Adrenal gland (tissue), 9 donors: ENCODE measurements at regions not wholly inside any gene's neighbourhood (a gene's known extent, or its start where the extent isn't known, plus 50 kb on each side); places are given as distances from the start of the nearest gene placed in this dataset.
"Not testable (repeated sequence)": the region's sequence is repeated elsewhere in the genome, so short reads cannot be mapped to it uniquely, and the experiment has no call there.

ENCODE experiments used
- DNase-seq, 7 donors: peaks; one replicate each; pipeline ENCODE4 v3.0.0-alpha.2; 2019 to 2020
- H3K27ac ChIP-seq, 5 donors: fragments of 200-600 bp; sonication (generic) in 4 of 5; 1 replicate in 3 of 5; 2 replicates in 2 of 5; pipeline versions ENCODE4 v1.5.1 to v1.8.0; 2016 to 2020; ENCODE audit warnings: mild to moderate bottlenecking in 1 of 5
- H3K27me3 ChIP-seq: fragments of 200-600 bp; 2 replicates; pipeline ENCODE4 v1.8.0; 2021
- H3K36me3 ChIP-seq, 2 donors: fragments of 200-600 bp; replicated peaks in 1 of 2; 1 replicate in 1 of 2; 2 replicates in 1 of 2; pipeline versions ENCODE4 v1.5.1 to v1.8.0; 2018 to 2022
- H3K4me1 ChIP-seq, 2 donors: fragments of 200-600 bp; replicated peaks in 1 of 2; 1 replicate in 1 of 2; 2 replicates in 1 of 2; pipeline versions ENCODE4 v1.5.1 to v1.8.0; 2018 to 2021
- H3K4me3 ChIP-seq, 4 donors: fragments of 200-600 bp; sonication (generic) in 3 of 4; one replicate each; pipeline ENCODE4 v1.5.1; 2016 to 2018
- H3K9me3 ChIP-seq, 3 donors: fragments of 200-600 bp; sonication (generic) in 1 of 3; replicated peaks in 1 of 3; 1 replicate in 2 of 3; 2 replicates in 1 of 3; pipeline versions ENCODE4 v1.5.1 to v1.8.0; 2016 to 2021
- POLR2A ChIP-seq, 2 donors: fragments of 450-650 bp; IDR thresholded peaks; one replicate each; pipeline ENCODE4 v1.6.1; 2017; ENCODE audit warnings: antibody characterized with exemption in 2 of 2, mild to moderate bottlenecking in 2 of 2, moderate library complexity in 1 of 2
- WGBS, 4 donors: extraction: QIAGEN DNeasy Blood & Tissue Kit in 2 of 4; methylation state at CpG; one replicate each; pipeline versions ENCODE4 v1.1.5 to v1.1.7; 2013 to 2017; 5-methylcytosine and 5-hydroxymethylcytosine counted together
- intact Hi-C, 2 donors: fragments of 100-400 bp; cut with DNase I; formaldehyde crosslinking; loops; one replicate each; pipeline versions ENCODE4 v1.14.1 to v1.15.0; 2022 to 2023
- TF ChIP-seq, protein P1 (sequence below), 6 experiments: fragments of 450-650 bp in 4 of 6; fragments of 200-600 bp in 2 of 6; sonication (generic) in 1 of 6; IDR thresholded peaks; 1 replicate in 5 of 6; 2 replicates in 1 of 6; pipeline versions ENCODE4 v1.5.1 to v1.8.0; 2016 to 2021; ENCODE audit warnings: antibody characterized with exemption in 6 of 6, mild to moderate bottlenecking in 2 of 6, moderate library complexity in 1 of 6
- donor health status: healthy with polysubstance abuse.
- donor health status: Bipolar disorder and iron deficiency.
- donor health status: DM: yes; HTN: yes; CAD: no.
- donor health status: DM: no; HTN: no; CAD: no.
- donor health status: DM: no; HTN: no; CAD: no.

DNA sequence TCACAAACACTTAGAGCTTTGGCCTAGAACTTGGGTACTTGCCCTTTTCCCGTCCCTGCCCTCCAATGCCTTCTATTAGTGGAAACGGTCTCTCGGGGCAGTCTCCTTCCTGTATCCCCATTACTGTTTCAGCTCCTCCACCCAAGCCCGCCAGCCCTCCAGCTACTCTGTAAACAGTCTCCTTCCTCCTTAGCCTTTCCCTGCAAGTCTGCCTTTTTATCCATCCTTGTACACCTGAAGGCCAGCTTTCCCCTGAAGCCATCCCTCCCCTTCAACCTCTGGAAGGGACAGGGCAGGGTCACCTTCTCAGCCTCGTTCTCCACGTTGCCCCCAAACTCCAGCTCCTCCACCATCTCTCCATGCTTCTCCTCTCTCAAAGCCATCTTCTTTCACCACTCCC lies 108.1 kb upstream of the ZNF746 start:
- Histone ChIP-seq H3K27me3 (no peaks in the 10 kb centered on the region), H3K4me1 (peaks cover 0 to 2% of the 10 kb centered on the region in 2 donors), H3K4me3 (no peak overlapping the region), H3K9me3 (no peaks in the 10 kb centered on the region), H3K27ac (no peak overlapping the region), H3K36me3 (peaks cover 0 to 49% of the 10 kb centered on the region in 2 donors)
- intact Hi-C loops, result no loop called here
- DNase-seq, result no peak
- 88 to 93% (median 91%) methylated on average over 6 of the region's 6 CpGs for WGBS, 4 donors
- TF ChIP-seq, protein P1, sequence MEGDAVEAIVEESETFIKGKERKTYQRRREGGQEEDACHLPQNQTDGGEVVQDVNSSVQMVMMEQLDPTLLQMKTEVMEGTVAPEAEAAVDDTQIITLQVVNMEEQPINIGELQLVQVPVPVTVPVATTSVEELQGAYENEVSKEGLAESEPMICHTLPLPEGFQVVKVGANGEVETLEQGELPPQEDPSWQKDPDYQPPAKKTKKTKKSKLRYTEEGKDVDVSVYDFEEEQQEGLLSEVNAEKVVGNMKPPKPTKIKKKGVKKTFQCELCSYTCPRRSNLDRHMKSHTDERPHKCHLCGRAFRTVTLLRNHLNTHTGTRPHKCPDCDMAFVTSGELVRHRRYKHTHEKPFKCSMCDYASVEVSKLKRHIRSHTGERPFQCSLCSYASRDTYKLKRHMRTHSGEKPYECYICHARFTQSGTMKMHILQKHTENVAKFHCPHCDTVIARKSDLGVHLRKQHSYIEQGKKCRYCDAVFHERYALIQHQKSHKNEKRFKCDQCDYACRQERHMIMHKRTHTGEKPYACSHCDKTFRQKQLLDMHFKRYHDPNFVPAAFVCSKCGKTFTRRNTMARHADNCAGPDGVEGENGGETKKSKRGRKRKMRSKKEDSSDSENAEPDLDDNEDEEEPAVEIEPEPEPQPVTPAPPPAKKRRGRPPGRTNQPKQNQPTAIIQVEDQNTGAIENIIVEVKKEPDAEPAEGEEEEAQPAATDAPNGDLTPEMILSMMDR (IDR thresholded peaks at IDR 0.05), result no peak
- TF ChIP-seq POLR2A (IDR thresholded peaks at IDR 0.05), result no peak

DNA sequence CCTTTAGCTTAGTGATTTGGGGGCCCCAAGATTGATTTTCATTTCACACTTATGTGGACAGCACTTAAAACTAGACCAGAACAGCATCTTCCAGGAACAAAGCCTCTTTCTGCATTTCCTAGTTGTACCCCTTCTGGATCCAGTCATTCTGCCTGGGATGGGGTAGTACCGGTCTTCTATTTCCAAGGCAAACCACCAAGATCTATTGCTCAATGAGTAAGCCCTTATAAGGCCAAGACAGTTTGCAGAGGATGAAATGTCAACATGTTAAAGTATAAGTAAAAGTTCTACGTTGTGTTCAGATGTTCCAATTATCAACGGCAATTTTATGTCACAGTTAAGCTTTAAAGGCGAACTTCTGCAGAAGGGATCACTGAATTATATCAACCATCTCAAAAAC lies 106.9 kb upstream of the ZNF746 start:
- no peaks in the 10 kb centered on the region for H3K4me1 ChIP-seq

DNA sequence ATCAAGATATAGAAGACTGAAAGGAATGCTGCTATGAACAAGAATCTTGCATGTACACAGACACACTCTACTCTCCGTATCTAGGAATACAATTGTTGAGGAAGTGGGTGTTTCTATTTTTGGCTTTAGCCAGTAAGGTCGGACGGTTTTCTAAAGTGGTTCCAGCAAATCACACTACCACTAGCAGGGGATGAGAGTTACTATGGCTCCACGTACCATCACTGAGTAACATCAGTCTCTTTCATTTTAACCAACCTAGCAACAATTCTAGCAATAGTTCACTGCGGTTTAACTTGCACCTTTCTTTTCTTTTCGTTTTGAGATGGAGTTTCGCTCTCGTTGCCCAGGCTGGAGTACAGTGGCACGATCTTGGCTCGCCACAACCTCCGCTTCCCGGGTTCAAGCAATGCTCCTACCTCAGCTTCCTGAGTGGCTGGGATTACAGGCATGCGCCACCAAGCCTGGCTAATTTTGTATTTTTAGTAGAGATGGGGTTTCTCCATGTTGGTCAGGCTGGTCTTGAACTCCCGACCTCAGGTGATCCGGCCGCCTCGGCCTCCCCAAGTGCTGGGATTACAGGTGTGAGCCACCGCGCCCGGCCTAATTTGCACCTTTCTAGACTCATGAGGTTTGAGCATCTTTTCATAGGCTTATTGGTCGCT lies 103.2 kb upstream of the ZNF746 start:
- WGBS, 4 donors, result 83 to 91% (median 87%) methylated on average over 20 to 21 of the region's 21 CpGs
- peaks cover 0 to 18% of the 10 kb centered on the region in 2 donors for H3K36me3 ChIP-seq
- DNase-seq, H3K9me3 ChIP-seq, H3K27me3 ChIP-seq, intact Hi-C loops, H3K4me1 ChIP-seq, H3K4me3 ChIP-seq, H3K27ac ChIP-seq: not testable (repeated sequence)

More for the DNA sequence above, 106.9 kb upstream of the ZNF746 start:
- TF ChIP-seq POLR2A (IDR thresholded peaks at IDR 0.05), result no peak
- TF ChIP-seq, protein P1 (IDR thresholded peaks at IDR 0.05), result no peak
- no peaks in the 10 kb centered on the region for H3K27me3 ChIP-seq
- DNase-seq, result no peak
- intact Hi-C loops, result no loop called here
- H3K9me3 ChIP-seq, result no peaks in the 10 kb centered on the region
- no peak overlapping the region for H3K4me3 ChIP-seq
- peaks cover 0 to 37% of the 10 kb centered on the region in 2 donors for H3K36me3 ChIP-seq
- WGBS, 4 donors, result 84 to 90% (median 88%) methylated on average over 4 of the region's 4 CpGs
- no peak overlapping the region for H3K27ac ChIP-seq

DNA sequence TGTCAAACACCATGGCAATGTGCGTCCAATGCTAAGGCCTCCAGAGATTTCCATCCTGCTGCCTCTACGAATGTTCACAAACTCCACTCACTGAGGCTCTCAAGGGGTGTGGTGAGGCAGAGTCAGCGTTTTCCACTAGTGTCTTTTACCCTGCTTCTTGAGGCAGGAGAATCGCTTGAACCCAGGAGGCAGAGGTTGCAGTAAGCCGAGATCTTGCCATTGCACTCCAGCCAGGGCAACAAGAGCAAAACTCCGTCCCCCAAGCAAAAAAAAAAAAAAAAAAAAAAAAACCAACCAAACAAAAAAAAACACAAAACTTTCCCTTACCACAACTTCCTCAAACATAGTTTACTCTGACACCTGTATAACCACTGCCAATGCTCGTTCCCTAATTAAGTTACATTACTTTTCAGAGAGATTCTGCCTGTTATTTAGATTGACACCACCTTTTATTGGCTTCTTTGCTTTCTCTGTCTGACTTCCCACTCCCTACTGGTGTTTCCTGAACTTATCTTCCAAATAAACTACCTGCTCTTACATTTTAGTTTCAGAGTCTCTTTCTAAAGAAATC lies 102.1 kb upstream of the ZNF746 start:
- Histone ChIP-seq H3K27me3 (no peaks in the 10 kb centered on the region), H3K36me3 (peaks cover 0 to 18% of the 10 kb centered on the region in 2 donors), H3K27ac (no peak overlapping the region), H3K4me3 (no peak overlapping the region), H3K9me3 (no peaks in the 10 kb centered on the region), H3K4me1 (no peaks in the 10 kb centered on the region)
- intact Hi-C loops, result no loop called here
- 74 to 86% (median 79%) methylated on average over 7 of the region's 7 CpGs for WGBS, 4 donors
- no peak for DNase-seq
- TF ChIP-seq, protein P1 (IDR thresholded peaks at IDR 0.05), result no peak
- TF ChIP-seq POLR2A (IDR thresholded peaks at IDR 0.05), result no peak
